GM19025 (cell line): ENCODE measurements at regions not wholly inside any gene's neighbourhood (a gene's known extent, or its start where the extent isn't known, plus 50 kb on each side); places are given as distances from the start of the nearest gene placed in this dataset.
"Not testable (repeated sequence)": the region's sequence is repeated elsewhere in the genome, so short reads cannot be mapped to it uniquely, and the experiment has no call there.

Experiments used
- ATAC-seq: cut with Tn5 transposase; IDR thresholded peaks from one replicate; pipeline ENCODE4 v1.9.1; 2021; ENCODE audit warnings: mild to moderate bottlenecking, low read depth, moderate library complexity; ENCODE audit not compliant: unreplicated experiment

DNA sequence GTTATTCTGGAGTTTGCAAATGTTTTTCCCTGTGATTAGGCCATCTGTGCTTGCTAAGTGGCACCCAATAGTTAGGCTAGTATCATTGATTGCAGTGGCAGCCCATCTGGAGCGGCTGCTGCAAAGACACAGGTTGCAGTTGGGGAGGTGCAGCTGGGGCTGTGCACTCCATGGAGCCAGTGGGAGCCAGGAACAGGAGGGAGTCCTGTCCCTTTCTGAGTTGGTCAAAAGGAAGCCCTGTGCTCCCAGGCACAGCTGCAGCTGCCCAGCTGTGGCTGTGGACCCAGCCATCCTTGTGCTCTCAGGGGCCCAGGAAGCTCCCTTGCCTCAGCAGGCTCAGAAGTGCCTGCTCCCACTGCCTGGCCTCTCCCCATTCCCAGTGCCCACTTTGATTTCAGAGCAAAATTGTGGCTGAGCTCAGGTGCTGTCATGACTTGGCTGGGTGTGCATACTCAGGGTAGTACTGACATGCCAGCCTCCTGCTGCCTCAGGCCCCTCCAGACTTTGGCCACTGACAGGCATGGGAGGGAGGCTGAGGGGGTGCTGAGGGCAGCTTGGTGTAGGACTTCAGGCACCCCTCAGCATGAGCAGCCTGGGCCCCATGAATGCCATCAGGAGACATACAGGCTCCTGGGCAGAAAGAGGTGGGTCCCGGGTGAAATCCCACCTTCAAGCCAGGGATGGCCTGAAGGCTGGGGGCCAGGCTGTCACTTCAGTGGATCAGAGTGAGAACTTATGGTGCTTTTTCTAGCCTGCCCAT, 270.6 kb downstream of the PCDH20 start:
- ATAC-seq: no peak

DNA sequence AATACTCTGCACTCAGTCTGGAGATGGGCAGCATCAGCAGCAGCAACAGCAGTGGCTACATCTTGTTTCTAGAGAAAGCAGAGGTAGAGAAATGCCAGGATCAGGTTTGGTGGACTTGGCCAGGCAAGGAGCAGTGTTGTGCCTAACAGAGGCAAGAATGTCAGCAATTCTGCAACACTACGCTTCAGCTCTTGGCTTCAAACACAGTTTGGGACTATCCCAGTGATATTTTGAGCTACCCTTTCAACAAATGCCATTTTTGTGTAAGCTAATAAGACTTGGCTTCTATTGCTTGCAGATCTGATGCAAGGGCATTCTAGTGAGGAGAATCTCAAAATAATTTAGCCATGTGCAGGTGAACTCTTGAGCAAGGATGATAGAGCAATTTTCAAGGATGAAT, 271.3 kb downstream of the PCDH20 start:
- ATAC-seq: no peak

GRCh38 chr13:61142506-61142905, 273.1 kb downstream of the PCDH20 start:
- no peak for ATAC-seq

GRCh38 chr13:61138857-61139256, 276.8 kb downstream of the PCDH20 start:
- ATAC-seq: no peak

GRCh38 chr13:61136515-61136914, 279.1 kb downstream of the PCDH20 start:
- ATAC-seq: no peak

DNA sequence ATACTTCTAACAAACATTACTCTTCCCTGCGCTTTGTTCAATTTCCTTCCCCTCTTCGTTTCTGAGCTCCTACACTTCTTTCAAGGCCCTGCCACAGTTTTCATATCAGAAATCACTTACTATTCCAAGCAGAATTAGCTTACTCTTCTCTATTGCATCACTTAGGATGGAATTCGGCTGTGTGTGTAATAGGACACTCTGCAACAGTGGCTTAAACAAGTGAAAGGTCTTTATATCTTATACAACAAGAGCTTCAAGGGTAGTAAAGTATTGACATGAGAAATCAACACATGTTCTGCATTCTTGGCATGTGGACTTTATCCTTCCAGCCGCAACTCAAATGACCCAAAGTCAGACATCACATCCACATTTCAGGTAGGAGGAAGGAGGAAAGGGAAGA, 279.6 kb downstream of the PCDH20 start:
- ATAC-seq: no peak

GRCh38 chr13:61135583-61135982, 280.1 kb downstream of the PCDH20 start:
- ATAC-seq: no peak

GRCh38 chr13:61128850-61129645, 286.6 kb downstream of the PCDH20 start:
- no peak for ATAC-seq

DNA sequence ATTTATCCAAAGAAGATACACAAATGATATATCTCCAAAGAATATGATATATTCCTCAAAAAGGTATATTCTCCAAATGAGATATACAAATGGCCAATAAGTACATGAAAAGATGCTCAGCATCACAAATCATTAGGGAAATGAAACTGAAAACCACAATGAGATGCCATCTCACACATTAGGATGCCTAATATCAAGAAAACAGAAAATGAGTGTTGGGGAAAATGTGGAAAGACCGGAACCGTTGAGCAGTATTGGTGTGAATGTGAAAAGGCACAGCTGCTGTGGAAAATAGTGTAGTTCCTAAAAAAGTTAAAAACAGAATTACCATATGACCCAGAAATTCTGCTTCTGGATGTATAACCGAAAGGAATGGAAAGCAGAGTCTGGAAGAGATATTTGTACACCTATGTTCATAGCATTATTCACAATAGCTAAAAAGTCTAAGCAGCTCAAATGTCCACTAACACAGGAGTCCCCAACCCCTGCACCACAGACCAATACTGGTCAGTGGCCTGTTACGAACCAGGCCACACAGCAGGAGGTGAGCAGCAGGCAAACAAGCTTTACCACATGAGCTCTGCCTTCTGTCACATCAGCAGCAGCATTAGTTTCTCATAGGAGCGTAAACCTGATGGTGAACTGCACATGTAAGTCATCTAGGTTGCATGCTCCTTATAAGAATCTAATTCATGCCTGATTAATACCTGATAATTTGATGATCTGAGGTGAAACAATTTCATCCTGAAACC, 291.9 kb downstream of the PCDH20 start:
- peak; percentile 47 for ATAC-seq

GRCh38 chr13:61113140-61113658, 302.4 kb downstream of the PCDH20 start:
- no peak for ATAC-seq

GRCh38 chr13:61111529-61111928, 304.1 kb downstream of the PCDH20 start:
- ATAC-seq: no peak

DNA sequence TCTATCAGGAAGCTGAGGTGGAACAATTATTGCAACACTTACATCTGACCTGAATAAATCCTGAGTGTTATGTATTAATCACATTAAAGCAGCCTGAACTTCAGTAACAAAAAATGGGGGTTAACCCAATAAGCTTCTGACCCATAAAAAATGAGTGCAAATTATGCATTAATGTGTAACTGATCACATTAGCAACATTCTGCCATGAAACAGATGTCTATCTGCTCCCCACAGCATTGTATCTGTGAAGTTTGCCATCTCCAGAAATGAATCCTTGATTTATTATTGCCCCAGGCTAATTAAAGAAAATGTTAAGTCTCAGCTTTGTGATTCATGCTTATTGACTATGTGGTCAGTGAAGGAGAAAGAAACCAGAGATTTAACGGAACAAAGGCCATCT, 304.9 kb downstream of the PCDH20 start:
- no peak for ATAC-seq

GRCh38 chr13:61109741-61110140, 305.9 kb downstream of the PCDH20 start:
- ATAC-seq: no peak

DNA sequence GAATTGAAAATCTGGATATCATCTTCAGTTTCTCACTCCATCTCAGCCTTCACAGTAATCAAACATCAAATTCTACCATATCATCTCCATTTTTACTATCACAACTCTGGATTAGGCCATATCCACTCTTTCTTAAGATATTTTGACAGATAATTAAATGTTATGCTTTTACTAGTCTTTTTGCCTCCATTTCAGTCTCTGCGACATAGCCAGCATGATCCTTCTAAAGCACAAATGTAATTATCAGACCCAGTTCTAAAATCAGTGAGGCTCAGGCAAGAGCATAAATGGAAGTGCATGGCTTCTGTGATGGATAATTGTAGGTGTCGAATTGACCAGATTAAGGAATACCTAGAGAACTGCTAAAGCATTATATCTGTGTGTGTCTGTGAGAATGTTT, 307.7 kb downstream of the PCDH20 start:
- no peak for ATAC-seq

- ATAC-seq: no peak
Observed at GRCh38 chr13:61095885-61096284, 319.8 kb downstream of the PCDH20 start.

DNA sequence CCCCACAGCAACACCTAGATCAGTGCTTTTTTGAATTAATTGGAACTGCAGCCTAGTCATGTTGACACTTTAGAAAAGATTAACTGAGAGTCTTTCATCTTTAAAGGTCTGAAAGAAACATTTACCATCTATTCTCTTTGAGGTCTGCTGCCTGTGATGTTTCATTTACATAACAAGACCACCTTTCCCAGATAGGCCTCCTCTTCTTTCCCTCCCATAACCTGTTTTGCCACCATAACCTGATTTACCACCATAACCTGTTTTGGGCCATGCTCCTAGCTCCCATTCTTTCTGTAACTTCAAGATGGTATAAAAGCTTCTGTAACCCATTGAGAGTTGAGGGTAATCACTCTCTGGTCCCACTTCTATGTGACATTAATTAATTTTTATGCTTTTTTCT, 320.8 kb downstream of the PCDH20 start:
- no peak for ATAC-seq

DNA sequence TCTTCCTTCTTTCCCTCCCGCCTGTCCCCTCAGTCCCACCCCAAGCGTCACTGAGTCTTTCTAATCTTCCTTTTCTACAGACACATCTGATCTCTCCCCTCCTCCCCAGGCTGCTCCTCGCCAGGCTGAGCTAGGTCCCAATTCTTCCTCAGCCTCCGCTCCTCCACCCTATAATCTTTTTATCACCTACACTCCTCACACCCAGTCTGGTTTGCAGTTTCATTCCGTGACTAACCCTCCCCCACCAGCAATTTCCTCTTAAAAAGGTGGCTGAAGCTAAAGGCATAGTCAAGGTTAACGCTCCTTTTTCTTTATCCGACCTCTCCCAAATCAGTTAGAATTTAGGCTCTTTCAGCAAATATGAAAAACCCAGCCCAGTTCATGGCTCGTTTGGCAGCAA, 325.8 kb downstream of the PCDH20 start:
- not testable (repeated sequence) for ATAC-seq

GRCh38 chr13:61086087-61086486, 329.6 kb downstream of the PCDH20 start:
- ATAC-seq: no peak

DNA sequence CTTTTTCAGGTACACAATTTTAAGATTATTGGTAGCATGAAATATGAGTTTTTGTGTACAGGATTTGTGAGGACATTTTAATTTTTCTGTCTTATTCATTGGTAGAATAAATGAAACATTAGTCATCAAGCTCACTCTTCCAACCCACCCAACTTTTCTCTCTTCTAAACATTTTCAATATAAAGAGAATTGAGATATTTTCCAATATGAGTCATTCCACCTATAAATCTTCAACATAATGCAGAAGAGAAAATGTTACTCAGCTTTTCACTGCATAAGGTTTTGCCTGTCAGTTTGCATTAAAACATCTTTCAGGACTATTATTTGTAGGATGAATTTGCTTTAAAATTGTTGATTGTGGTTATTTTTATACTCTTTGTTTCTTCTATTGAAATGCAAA, 330.7 kb downstream of the PCDH20 start:
- ATAC-seq: no peak

- ATAC-seq: no peak
Observed at GRCh38 chr13:61078976-61079770, 336.5 kb downstream of the PCDH20 start.
